BLaER1 (cell line): ENCODE measurements at regions not wholly inside any gene's neighbourhood (a gene's known extent, or its start where the extent isn't known, plus 50 kb on each side); places are given as distances from the start of the nearest gene placed in this dataset.

Experiments used
- H3K27ac ChIP-seq: shearing (Covaris generic); formaldehyde crosslinking; 2 replicates; pipeline ENCODE4 v1.8.1; 2022
- H3K27me3 ChIP-seq: shearing (Covaris generic); formaldehyde crosslinking; 2 replicates; pipeline ENCODE4 v1.8.1; 2022
- H3K36me3 ChIP-seq: shearing (Covaris generic); formaldehyde crosslinking; 2 replicates; pipeline ENCODE4 v1.8.1; 2022
- H3K4me1 ChIP-seq: shearing (Covaris generic); formaldehyde crosslinking; 2 replicates; pipeline ENCODE4 v1.8.1; 2022
- H3K4me2 ChIP-seq: shearing (Covaris generic); formaldehyde crosslinking; 2 replicates; pipeline ENCODE4 v1.8.1; 2022
- H3K4me3 ChIP-seq: shearing (Covaris generic); formaldehyde crosslinking; 2 replicates; pipeline ENCODE4 v1.8.1; 2022
- H3K9ac ChIP-seq: shearing (Covaris generic); formaldehyde crosslinking; 2 replicates; pipeline ENCODE4 v1.8.1; 2022
- H3K9me3 ChIP-seq: shearing (Covaris generic); formaldehyde crosslinking; 2 replicates; pipeline ENCODE4 v1.8.1; 2022
- H4K20me1 ChIP-seq: shearing (Covaris generic); formaldehyde crosslinking; 2 replicates; pipeline ENCODE4 v1.8.1; 2022
- Cebpa-rat ChIP-seq: shearing (Covaris generic); IDR thresholded peaks from 2 replicates; pipeline ENCODE4 v1.8.1; 2022

- Histone ChIP-seq H3K9ac (no peak overlapping the region), H3K4me1 (peaks cover 54% of the 10 kb centered on the region), H3K4me2 (peak overlapping the region; percentile 89), H3K4me3 (no peak overlapping the region), H4K20me1 (peaks cover 34% of the 10 kb centered on the region), H3K9me3 (no peaks in the 10 kb centered on the region), H3K27me3 (no peaks in the 10 kb centered on the region; the same call in 1 of the 2 replicates), H3K36me3 (no peaks in the 10 kb centered on the region), H3K27ac (no peak overlapping the region)
- TF ChIP-seq Cebpa-rat, result no peak
These were observed 96.4 kb upstream of the TNRC6C start for GRCh38 chr17:77861981-77862645.

- Histone ChIP-seq H3K27ac (no peak overlapping the region; the same call in 1 of the 2 replicates), H3K4me2 (peak overlapping the region; percentile 89), H3K4me3 (0 out of 2 replicates have a peak overlapping the region, but pooled peaks have one; percentile 10), H3K9ac (no peak overlapping the region), H4K20me1 (peaks cover 34% of the 10 kb centered on the region), H3K27me3 (peaks cover 1% of the 10 kb centered on the region), H3K36me3 (no peaks in the 10 kb centered on the region), H3K4me1 (peaks cover 64% of the 10 kb centered on the region), H3K9me3 (no peaks in the 10 kb centered on the region)
- no peak for TF ChIP-seq Cebpa-rat
These were observed 95.4 kb upstream of the TNRC6C start for GRCh38 chr17:77862890-77863813.

GRCh38 chr17:77863814-77864161 is 94.7 kb upstream of the TNRC6C start:
- H3K9ac ChIP-seq, result no peak overlapping the region
- H3K36me3 ChIP-seq, result no peaks in the 10 kb centered on the region
- no peaks in the 10 kb centered on the region for H3K9me3 ChIP-seq
- H3K4me2 ChIP-seq, result peak overlapping the region; percentile 89
- H4K20me1 ChIP-seq, result peaks cover 34% of the 10 kb centered on the region
- H3K27me3 ChIP-seq, result peaks cover 7% of the 10 kb centered on the region
- no peak overlapping the region for H3K27ac ChIP-seq
- TF ChIP-seq Cebpa-rat, result no peak
- peak overlapping the region; percentile 10; the same call in 1 of the 2 replicates for H3K4me3 ChIP-seq
- peaks cover 70% of the 10 kb centered on the region for H3K4me1 ChIP-seq

- no peak overlapping the region for H3K27ac ChIP-seq
- H3K9me3 ChIP-seq, result no peaks in the 10 kb centered on the region
- peaks cover 13% of the 10 kb centered on the region for H3K27me3 ChIP-seq
- H3K4me3 ChIP-seq, result peak overlapping the region; percentile 26; the same call in 1 of the 2 replicates
- peaks cover 77% of the 10 kb centered on the region for H3K4me1 ChIP-seq
- H3K4me2 ChIP-seq, result peak overlapping the region; percentile 89
- TF ChIP-seq Cebpa-rat, result no peak
- peaks cover 40% of the 10 kb centered on the region for H4K20me1 ChIP-seq
- no peaks in the 10 kb centered on the region for H3K36me3 ChIP-seq
- no peak overlapping the region; the same call in 1 of the 2 replicates for H3K9ac ChIP-seq
These were observed 94.0 kb upstream of the TNRC6C start for GRCh38 chr17:77864234-77865111.

- Histone ChIP-seq H3K9ac (no peak overlapping the region), H3K27me3 (peaks cover 13% of the 10 kb centered on the region), H3K9me3 (no peaks in the 10 kb centered on the region), H4K20me1 (peaks cover 47% of the 10 kb centered on the region), H3K4me3 (peak overlapping the region; percentile 26; the same call in 1 of the 2 replicates), H3K4me2 (peak overlapping the region; percentile 89), H3K36me3 (no peaks in the 10 kb centered on the region), H3K27ac (no peak overlapping the region), H3K4me1 (peaks cover 84% of the 10 kb centered on the region)
- TF ChIP-seq Cebpa-rat, result no peak
These were observed 93.3 kb upstream of the TNRC6C start for GRCh38 chr17:77865112-77865611.

- no peak overlapping the region for H3K27ac ChIP-seq
- H3K4me1 ChIP-seq, result peaks cover 87% of the 10 kb centered on the region
- peaks cover 13% of the 10 kb centered on the region for H3K27me3 ChIP-seq
- no peaks in the 10 kb centered on the region for H3K9me3 ChIP-seq
- peaks cover 49% of the 10 kb centered on the region for H4K20me1 ChIP-seq
- peak overlapping the region; percentile 89 for H3K4me2 ChIP-seq
- H3K9ac ChIP-seq, result no peak overlapping the region
- no peak for TF ChIP-seq Cebpa-rat
- H3K36me3 ChIP-seq, result no peaks in the 10 kb centered on the region
- H3K4me3 ChIP-seq, result no peak overlapping the region
These were observed 92.8 kb upstream of the TNRC6C start for GRCh38 chr17:77865716-77866115.

- H3K9me3 ChIP-seq, result no peaks in the 10 kb centered on the region
- H3K4me1 ChIP-seq, result peaks cover 78% of the 10 kb centered on the region
- peaks cover 49% of the 10 kb centered on the region for H4K20me1 ChIP-seq
- TF ChIP-seq Cebpa-rat, result no peak
- H3K4me2 ChIP-seq, result peak overlapping the region; percentile 9
- no peak overlapping the region for H3K9ac ChIP-seq
- no peak overlapping the region for H3K27ac ChIP-seq
- H3K4me3 ChIP-seq, result no peak overlapping the region
- H3K36me3 ChIP-seq, result no peaks in the 10 kb centered on the region
- peaks cover 13% of the 10 kb centered on the region for H3K27me3 ChIP-seq
These were observed 91.2 kb upstream of the TNRC6C start for GRCh38 chr17:77867308-77867781.

GRCh38 chr17:77867976-77868713 is 90.4 kb upstream of the TNRC6C start:
- H3K36me3 ChIP-seq, result no peaks in the 10 kb centered on the region
- H3K4me1 ChIP-seq, result peaks cover 70% of the 10 kb centered on the region
- H3K9ac ChIP-seq, result no peak overlapping the region
- peaks cover 47% of the 10 kb centered on the region for H4K20me1 ChIP-seq
- TF ChIP-seq Cebpa-rat, result no peak
- no peak overlapping the region for H3K27ac ChIP-seq
- H3K4me3 ChIP-seq, result no peak overlapping the region
- H3K4me2 ChIP-seq, result peak overlapping the region; percentile 48; the same call in 1 of the 2 replicates
- no peaks in the 10 kb centered on the region for H3K9me3 ChIP-seq
- H3K27me3 ChIP-seq, result peaks cover 13% of the 10 kb centered on the region
